Lower leg skin (tissue), 4 donors: ENCODE measurements at regions not wholly inside any gene's neighbourhood (a gene's known extent, or its start where the extent isn't known, plus 50 kb on each side); places are given as distances from the start of the nearest gene placed in this dataset.

Source experiments
- DNase-seq, 2 donors: peaks; one replicate each; pipeline ENCODE4 v3.0.0-alpha.2; 2019; ENCODE audit warnings: low spot score in 2 of 2
- H3K4me3 ChIP-seq: fragments of 200-600 bp; sonication (generic); 2 replicates; pipeline ENCODE4 v1.5.1; 2017; ENCODE audit warnings: mild to moderate bottlenecking, low read depth; ENCODE audit not compliant: poor library complexity, severe bottlenecking
- POLR2A ChIP-seq, 2 donors: fragments of 450-650 bp; IDR thresholded peaks; one replicate each; pipeline ENCODE4 v1.6.1; 2016 to 2017; ENCODE audit warnings: antibody characterized with exemption in 2 of 2, mild to moderate bottlenecking in 1 of 2, moderate library complexity in 1 of 2
- WGBS, 2 donors: methylation state at CpG; one replicate each; pipeline ENCODE4 v1.1.5; 2018; 5-methylcytosine and 5-hydroxymethylcytosine counted together
- intact Hi-C: fragments of 100-400 bp; cut with DNase I; formaldehyde crosslinking; loops from one replicate; pipeline ENCODE4 v1.15.0; 2023; ENCODE audit warnings: low total_unique reads
- TF ChIP-seq, protein P1 (sequence below), 3 donors: fragments of 450-650 bp; IDR thresholded peaks; one replicate each; pipeline ENCODE4 v1.5.1; 2016; ENCODE audit warnings: antibody characterized with exemption in 3 of 3, mild to moderate bottlenecking in 3 of 3, moderate library complexity in 2 of 3

DNA sequence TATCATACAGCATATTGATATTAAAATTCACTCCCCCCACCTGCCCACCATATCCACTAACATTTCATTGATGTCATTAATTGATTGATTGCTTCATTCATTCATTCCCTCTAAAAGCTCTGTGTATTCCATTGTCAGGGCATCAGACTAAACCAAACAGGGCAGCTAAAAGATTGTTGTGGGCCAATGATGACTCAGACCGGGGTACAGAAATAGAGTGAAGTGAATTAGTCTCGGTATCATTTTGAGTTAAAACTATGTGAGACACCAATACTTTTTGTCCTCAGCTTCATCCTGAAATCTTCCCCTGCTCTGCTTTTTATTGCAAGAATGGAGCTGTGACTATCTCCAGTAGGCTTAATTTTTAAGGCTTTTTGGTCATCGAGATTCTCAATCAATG, 868.3 kb downstream of the CDH11 start:
- no peak for DNase-seq
- 93 to 95% methylated on average over 3 of the region's 3 CpGs for WGBS, 2 donors
- TF ChIP-seq, protein P1, sequence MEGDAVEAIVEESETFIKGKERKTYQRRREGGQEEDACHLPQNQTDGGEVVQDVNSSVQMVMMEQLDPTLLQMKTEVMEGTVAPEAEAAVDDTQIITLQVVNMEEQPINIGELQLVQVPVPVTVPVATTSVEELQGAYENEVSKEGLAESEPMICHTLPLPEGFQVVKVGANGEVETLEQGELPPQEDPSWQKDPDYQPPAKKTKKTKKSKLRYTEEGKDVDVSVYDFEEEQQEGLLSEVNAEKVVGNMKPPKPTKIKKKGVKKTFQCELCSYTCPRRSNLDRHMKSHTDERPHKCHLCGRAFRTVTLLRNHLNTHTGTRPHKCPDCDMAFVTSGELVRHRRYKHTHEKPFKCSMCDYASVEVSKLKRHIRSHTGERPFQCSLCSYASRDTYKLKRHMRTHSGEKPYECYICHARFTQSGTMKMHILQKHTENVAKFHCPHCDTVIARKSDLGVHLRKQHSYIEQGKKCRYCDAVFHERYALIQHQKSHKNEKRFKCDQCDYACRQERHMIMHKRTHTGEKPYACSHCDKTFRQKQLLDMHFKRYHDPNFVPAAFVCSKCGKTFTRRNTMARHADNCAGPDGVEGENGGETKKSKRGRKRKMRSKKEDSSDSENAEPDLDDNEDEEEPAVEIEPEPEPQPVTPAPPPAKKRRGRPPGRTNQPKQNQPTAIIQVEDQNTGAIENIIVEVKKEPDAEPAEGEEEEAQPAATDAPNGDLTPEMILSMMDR (IDR thresholded peaks at IDR 0.05) = no peak
- TF ChIP-seq POLR2A (IDR thresholded peaks at IDR 0.05) = no peak
- intact Hi-C loops = no loop called here
- no peak overlapping the region for H3K4me3 ChIP-seq

DNA sequence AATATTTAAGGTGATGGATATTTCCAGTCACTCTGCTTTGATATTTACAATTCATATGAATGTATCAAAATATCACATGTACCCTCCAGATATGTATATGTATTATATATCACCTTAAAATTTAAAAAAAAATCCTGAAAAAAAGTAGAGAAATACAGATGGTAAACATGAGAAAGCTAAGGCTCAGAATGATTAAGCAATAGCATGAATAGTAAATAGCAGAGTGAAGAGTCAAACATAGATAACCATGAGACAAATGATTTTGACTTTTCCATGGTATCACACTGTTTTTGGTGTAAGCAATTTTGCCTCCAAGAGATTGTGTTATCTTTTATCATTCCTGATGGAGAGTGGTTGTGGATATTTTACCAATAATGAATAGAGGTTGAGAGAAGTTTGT, 868.8 kb downstream of the CDH11 start:
- no peak overlapping the region for H3K4me3 ChIP-seq
- intact Hi-C loops = no loop called here
- TF ChIP-seq, protein P1 (IDR thresholded peaks at IDR 0.05) = no peak
- no peak for DNase-seq

DNA sequence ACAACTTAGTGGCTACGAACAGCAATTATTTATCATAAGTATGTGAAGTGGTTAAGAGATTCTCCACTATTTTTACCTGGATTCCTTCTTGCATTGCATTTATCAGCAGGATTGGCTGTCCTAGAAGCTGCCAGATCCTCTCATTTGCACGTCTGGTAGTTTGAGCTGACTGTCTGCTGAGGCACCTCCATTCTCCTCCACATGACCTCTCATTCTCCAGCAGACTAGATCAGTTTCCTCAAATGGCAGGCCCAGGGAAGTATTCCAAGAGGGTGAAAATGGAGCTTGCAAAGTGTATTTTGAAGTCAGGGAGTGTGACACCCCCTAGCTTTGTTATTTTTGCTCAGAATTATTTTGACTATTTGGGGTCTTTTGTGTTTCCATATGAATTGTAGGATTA, 870.1 kb downstream of the CDH11 start:
- WGBS, 2 donors = 58 to 63% methylated on average over 2 of the region's 2 CpGs
- no peak for DNase-seq
- H3K4me3 ChIP-seq = no peak overlapping the region

DNA sequence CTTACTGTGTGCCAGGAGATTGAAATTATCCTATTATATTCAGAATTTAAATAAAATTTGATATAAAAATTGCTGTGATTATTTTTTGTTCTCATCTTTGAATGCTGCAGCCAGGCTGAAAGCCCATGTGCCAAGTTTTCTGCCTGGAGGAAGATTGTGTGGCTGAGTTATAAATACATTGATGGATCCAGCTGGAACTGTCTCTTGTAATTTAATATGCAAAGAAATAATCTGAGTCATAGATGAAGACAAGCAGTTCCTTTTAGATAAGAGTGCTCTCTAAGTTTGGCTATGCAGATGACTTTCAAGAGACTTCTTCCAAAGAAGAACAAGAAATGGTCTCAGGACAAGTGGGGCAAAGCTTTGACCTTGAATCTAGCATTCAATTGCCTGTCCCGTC, 871.0 kb downstream of the CDH11 start:
- DNase-seq = no peak
- H3K4me3 ChIP-seq = no peak overlapping the region
- intact Hi-C loops = no loop called here
- TF ChIP-seq POLR2A (IDR thresholded peaks at IDR 0.05) = no peak
- TF ChIP-seq, protein P1 (IDR thresholded peaks at IDR 0.05) = no peak
- 33 to 36% methylated on average over 1 of the region's 1 CpG for WGBS, 2 donors

More for the DNA sequence above, 870.1 kb downstream of the CDH11 start:
- no peak for TF ChIP-seq POLR2A (IDR thresholded peaks at IDR 0.05)
- TF ChIP-seq, protein P1 (IDR thresholded peaks at IDR 0.05) = no peak
- intact Hi-C loops = no loop called here

DNA sequence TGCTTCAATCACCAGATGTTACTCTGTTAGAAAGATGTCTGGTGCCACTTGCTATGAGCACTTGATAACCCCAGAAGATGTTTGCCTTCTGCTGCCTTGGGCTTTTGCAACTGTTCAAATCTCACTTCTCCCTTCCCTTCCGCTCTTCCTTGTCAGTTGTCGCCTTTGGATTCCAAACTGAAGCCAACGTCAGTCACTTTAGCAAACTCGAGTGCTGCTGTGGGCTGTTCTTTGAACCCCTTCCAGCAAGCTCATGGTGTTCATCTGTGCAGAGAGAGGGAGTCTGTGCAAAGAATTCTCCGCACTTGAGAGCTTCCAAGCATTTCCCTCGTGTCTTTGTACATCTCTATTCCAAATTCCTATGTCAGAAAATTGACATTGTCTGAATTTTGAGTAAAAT, 879.4 kb downstream of the CDH11 start:
- WGBS, 2 donors = 40 to 66% methylated on average over 6 of the region's 6 CpGs
- intact Hi-C loops = no loop called here
- no peak overlapping the region for H3K4me3 ChIP-seq
- DNase-seq = no peak
- TF ChIP-seq, protein P1 (IDR thresholded peaks at IDR 0.05) = no peak
- no peak for TF ChIP-seq POLR2A (IDR thresholded peaks at IDR 0.05)

DNA sequence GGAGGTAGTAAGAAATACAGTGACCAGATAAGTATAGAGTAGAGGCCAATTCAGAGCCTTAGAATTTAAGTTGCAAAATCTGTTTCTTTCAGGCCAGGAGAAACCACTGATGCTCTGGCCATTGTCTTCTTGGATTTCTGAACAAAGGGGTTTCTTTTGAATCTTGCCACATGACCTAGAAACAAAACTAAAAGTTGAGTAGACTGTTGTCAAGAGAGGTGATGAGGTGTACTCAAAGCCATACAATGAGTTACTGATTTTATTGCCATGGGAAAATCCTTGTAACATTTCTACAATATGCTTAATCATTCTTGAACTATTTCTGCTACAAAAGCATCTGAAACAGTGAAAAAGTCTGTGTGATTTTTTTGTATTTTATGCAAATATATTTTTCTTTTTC, 881.3 kb downstream of the CDH11 start:
- no peak for DNase-seq
- intact Hi-C loops = no loop called here
- H3K4me3 ChIP-seq = no peak overlapping the region
- no peak for TF ChIP-seq POLR2A (IDR thresholded peaks at IDR 0.05)
